HFFc6 (cell line): ENCODE measurements at regions not wholly inside any gene's neighbourhood (a gene's known extent, or its start where the extent isn't known, plus 50 kb on each side); places are given as distances from the start of the nearest gene placed in this dataset.
"Not testable (repeated sequence)": the region's sequence is repeated elsewhere in the genome, so short reads cannot be mapped to it uniquely, and the experiment has no call there.

ENCODE experiments used
- DNase-seq: peaks from one replicate; pipeline ENCODE4 v3.0.0-alpha.2; 2018
- H3K27ac Mint-ChIP-seq: 2 replicates; pipeline ENCODE4 v1.8.0; 2020; ENCODE audit warnings: mild to moderate bottlenecking, mixed read lengths
- H3K27me3 Mint-ChIP-seq: 2 replicates; pipeline ENCODE4 v1.8.0; 2021; ENCODE audit warnings: mild to moderate bottlenecking, moderate library complexity, mixed read lengths; ENCODE audit not compliant: insufficient read depth
- H3K36me3 Mint-ChIP-seq: 2 replicates; pipeline ENCODE4 v1.8.0; 2021; ENCODE audit warnings: low read depth, mixed read lengths
- H3K4me1 Mint-ChIP-seq: 2 replicates; pipeline ENCODE4 v1.8.0; 2020; ENCODE audit warnings: low read depth, mixed read lengths
- H3K4me3 Mint-ChIP-seq: 2 replicates; pipeline ENCODE4 v1.8.0; 2020; ENCODE audit warnings: mild to moderate bottlenecking, moderate library complexity, mixed read lengths
- H3K9me3 Mint-ChIP-seq: 2 replicates; pipeline ENCODE4 v1.8.0; 2020; ENCODE audit warnings: mild to moderate bottlenecking, mixed read lengths
- CTCF ChIP-seq: fragments of 200-600 bp; sonication (generic); IDR thresholded peaks from 2 replicates; pipeline ENCODE4 v1.5.0; 2021; ENCODE audit warnings: antibody characterized with exemption, mild to moderate bottlenecking

DNA sequence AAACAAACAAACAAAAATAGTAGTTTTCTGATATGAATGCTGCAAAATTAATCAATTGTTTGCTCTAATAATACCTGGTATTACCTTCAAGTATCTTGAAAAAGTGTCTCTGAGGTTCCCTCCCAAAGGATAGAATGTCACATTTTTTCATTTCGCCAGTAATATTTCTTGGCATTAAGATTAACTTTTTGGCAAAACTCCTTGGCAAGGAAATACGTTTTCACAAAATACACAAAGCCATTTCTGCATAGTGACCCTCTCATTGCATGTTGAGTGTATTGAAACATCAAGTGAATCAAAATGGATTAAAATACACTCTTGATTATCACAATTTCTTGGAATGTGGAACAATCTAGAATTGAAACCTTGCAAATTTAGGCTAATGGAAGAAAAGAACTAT, 230.5 kb downstream of the ATPSCKMT start:
- Mint-ChIP-seq H3K4me3 (no peak overlapping the region), H3K27me3 (no peaks in the 10 kb centered on the region), H3K36me3 (peaks cover 21% of the 10 kb centered on the region), H3K4me1 (peaks cover 39% of the 10 kb centered on the region), H3K27ac (peak overlapping the region; percentile 88), H3K9me3 (peaks cover 5% of the 10 kb centered on the region; the same call in 1 of the 2 replicates)
- DNase-seq = no peak
- TF ChIP-seq CTCF = no peak

DNA sequence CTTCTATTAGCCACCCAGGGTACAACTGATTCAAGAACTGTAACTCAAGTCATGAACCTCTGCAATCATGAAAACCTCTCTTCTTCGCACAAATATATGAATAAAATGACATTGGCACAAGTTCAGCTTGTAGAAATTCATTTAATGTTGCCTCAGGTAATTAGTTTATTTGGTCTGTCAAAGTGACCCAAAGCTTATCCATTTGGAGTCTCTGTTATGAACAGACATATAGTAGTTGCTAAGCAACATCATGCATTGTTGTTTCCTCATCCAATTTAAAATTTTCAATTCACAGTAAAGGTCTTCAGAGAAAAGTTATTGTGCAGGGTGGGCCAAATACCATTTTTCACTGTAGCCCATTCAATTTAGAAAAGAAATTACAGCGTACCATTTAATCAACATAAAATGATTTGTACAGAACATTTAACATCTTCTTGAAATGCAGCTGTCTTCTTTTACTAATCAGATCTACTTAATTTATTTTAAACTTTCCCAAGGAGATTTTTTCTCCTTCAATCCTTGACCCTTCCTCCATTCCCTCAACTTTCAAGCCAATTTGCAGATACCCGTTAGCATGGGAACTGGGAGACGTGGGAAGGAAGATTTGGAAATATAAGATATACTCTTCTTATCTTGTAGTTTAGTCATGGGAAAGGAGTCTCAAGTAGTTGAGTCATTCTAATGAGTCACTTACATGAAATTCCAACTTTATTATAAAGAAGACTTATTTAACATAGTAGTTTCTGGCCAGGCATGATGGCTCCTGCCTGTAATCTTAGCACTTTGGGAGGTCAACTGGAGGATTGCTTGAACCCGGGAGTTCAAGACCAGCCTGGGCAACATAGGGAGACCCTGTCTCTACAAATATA, 231.3 kb downstream of the ATPSCKMT start:
- no peaks in the 10 kb centered on the region for H3K27me3 Mint-ChIP-seq
- H3K27ac Mint-ChIP-seq = peak overlapping the region; percentile 88
- peaks cover 21% of the 10 kb centered on the region for H3K36me3 Mint-ChIP-seq
- peaks cover 5% of the 10 kb centered on the region; the same call in 1 of the 2 replicates for H3K9me3 Mint-ChIP-seq
- DNase-seq = peak; percentile 77
- H3K4me3 Mint-ChIP-seq = peak overlapping the region; percentile 3; the same call in 1 of the 2 replicates
- no peak for TF ChIP-seq CTCF
- H3K4me1 Mint-ChIP-seq = peaks cover 39% of the 10 kb centered on the region

DNA sequence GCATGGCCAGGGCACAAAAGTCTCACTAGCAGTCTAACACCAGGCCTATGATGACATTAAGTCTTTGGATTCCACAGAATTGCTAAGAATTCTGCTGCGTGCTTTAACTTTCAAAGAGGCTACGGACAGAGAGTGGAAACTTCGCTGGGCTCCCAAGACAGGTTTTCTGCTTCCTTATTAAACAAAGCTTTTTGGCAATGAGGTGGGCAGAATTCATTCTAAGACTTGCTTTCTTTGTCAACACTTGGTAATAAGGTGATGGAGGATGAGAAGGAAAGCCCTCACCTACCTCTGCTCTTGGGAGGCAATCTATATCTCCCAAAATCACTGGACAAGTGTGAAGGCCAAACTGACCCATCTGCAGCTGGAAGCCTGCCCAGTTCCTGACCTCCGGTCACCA, 231.9 kb downstream of the ATPSCKMT start:
- Mint-ChIP-seq H3K27me3 (no peaks in the 10 kb centered on the region), H3K36me3 (peaks cover 22% of the 10 kb centered on the region), H3K9me3 (peaks cover 5% of the 10 kb centered on the region; the same call in 1 of the 2 replicates), H3K4me3 (no peak overlapping the region; the same call in 1 of the 2 replicates), H3K27ac (peak overlapping the region; percentile 88), H3K4me1 (peaks cover 39% of the 10 kb centered on the region)
- TF ChIP-seq CTCF = no peak
- no peak for DNase-seq

GRCh38 chr5:10016559-10016958, 233.1 kb downstream of the ATPSCKMT start:
- H3K4me1 Mint-ChIP-seq = peaks cover 39% of the 10 kb centered on the region
- H3K27ac Mint-ChIP-seq = peak overlapping the region; percentile 88; the same call in 1 of the 2 replicates
- peaks cover 24% of the 10 kb centered on the region for H3K36me3 Mint-ChIP-seq

GRCh38 chr5:10015681-10016080, 234.0 kb downstream of the ATPSCKMT start:
- not testable (repeated sequence) for H3K4me3 Mint-ChIP-seq, H3K27ac Mint-ChIP-seq, H3K9me3 Mint-ChIP-seq, DNase-seq, H3K27me3 Mint-ChIP-seq
- peaks cover 39% of the 10 kb centered on the region for H3K4me1 Mint-ChIP-seq
- peaks cover 28% of the 10 kb centered on the region for H3K36me3 Mint-ChIP-seq

More at GRCh38 chr5:10016559-10016958, 233.1 kb downstream of the ATPSCKMT start:
- not testable (repeated sequence) for H3K9me3 Mint-ChIP-seq, H3K27me3 Mint-ChIP-seq, H3K4me3 Mint-ChIP-seq, DNase-seq

- peaks cover 15% of the 10 kb centered on the region for H3K36me3 Mint-ChIP-seq
- H3K27ac Mint-ChIP-seq = 0 out of 2 replicates have a peak overlapping the region, but pooled peaks have one; percentile 9
- H3K4me1 Mint-ChIP-seq = peaks cover 18% of the 10 kb centered on the region
- no peak overlapping the region for H3K4me3 Mint-ChIP-seq
- peaks cover 5% of the 10 kb centered on the region; the same call in 1 of the 2 replicates for H3K9me3 Mint-ChIP-seq
- DNase-seq = peak; percentile 8
- H3K27me3 Mint-ChIP-seq = no peaks in the 10 kb centered on the region
- TF ChIP-seq CTCF = no peak
These were observed 239.9 kb downstream of the ATPSCKMT start for GRCh38 chr5:10009802-10010201.
